OCI-LY1 (cell line): ENCODE measurements at regions not wholly inside any gene's neighbourhood (a gene's known extent, or its start where the extent isn't known, plus 50 kb on each side); places are given as distances from the start of the nearest gene placed in this dataset.

ENCODE experiments used
- H2AFZ ChIP-seq: fragments of 200-600 bp; sonication (generic), shearing (Covaris generic); 2 replicates; pipeline ENCODE4 v1.6.0; 2014; ENCODE audit warnings: antibody characterized with exemption, mild to moderate bottlenecking, low read length
- H3F3A ChIP-seq: fragments of 200-600 bp; sonication (generic), shearing (Covaris generic); 2 replicates; pipeline ENCODE4 v1.6.0; 2014; ENCODE audit warnings: mild to moderate bottlenecking, antibody characterized with exemption, low read length, moderate library complexity; ENCODE audit not compliant: insufficient read depth
- H3K27ac ChIP-seq: fragments of 200-600 bp; sonication (generic); 2 replicates; pipeline ENCODE4 v1.5.1; 2014; ENCODE audit warnings: low read length, mixed run types, mild to moderate bottlenecking, low read depth; ENCODE audit not compliant: poor library complexity, severe bottlenecking
- H3K27me3 ChIP-seq: fragments of 200-600 bp; sonication (generic); 2 replicates; pipeline ENCODE4 v1.6.0; 2014; ENCODE audit warnings: antibody characterized with exemption, mild to moderate bottlenecking, low read length, moderate library complexity; ENCODE audit not compliant: insufficient read depth
- H3K36me3 ChIP-seq: fragments of 200-600 bp; sonication (generic); 2 replicates; pipeline ENCODE4 v1.6.1; 2014; ENCODE audit warnings: mild to moderate bottlenecking, antibody characterized with exemption, low read length, moderate library complexity, mixed read lengths; ENCODE audit not compliant: insufficient read depth
- H3K4me1 ChIP-seq: fragments of 200-600 bp; sonication (generic); 2 replicates; pipeline ENCODE4 v1.5.1; 2014; ENCODE audit warnings: mild to moderate bottlenecking, low read length, moderate library complexity; ENCODE audit not compliant: insufficient read depth, severe bottlenecking
- H3K4me2 ChIP-seq: fragments of 200-600 bp; sonication (generic), shearing (Covaris generic); 2 replicates; pipeline ENCODE4 v1.6.1; 2014; ENCODE audit warnings: low read length
- H3K4me3 ChIP-seq: fragments of 200-600 bp; sonication (generic); 2 replicates; pipeline ENCODE4 v1.5.1; 2014; ENCODE audit warnings: low read length, low read depth, mild to moderate bottlenecking, mixed read lengths; ENCODE audit not compliant: poor library complexity, severe bottlenecking
- H3K79me2 ChIP-seq: fragments of 200-600 bp; shearing (Covaris generic); 2 replicates; pipeline ENCODE4 v1.6.1; 2016; ENCODE audit warnings: mixed run types, low read length, mixed read lengths; ENCODE audit not compliant: insufficient read depth
- H3K9ac ChIP-seq: fragments of 200-600 bp; sonication (generic), shearing (Covaris generic); 2 replicates; pipeline ENCODE4 v1.6.1; 2014; ENCODE audit warnings: mild to moderate bottlenecking, low read length, mixed read lengths
- H3K9me2 ChIP-seq: fragments of 200-600 bp; sonication (generic), shearing (Covaris generic); 2 replicates; pipeline ENCODE4 v1.6.1; 2014; ENCODE audit warnings: low read depth, mild to moderate bottlenecking, low read length, mixed read lengths
- H3K9me3 ChIP-seq: fragments of 200-600 bp; shearing (Covaris generic); 2 replicates; pipeline ENCODE4 v1.6.1; 2014; ENCODE audit warnings: low read length, mixed read lengths
- H4K20me1 ChIP-seq: fragments of 200-600 bp; sonication (generic), shearing (Covaris generic); 2 replicates; pipeline ENCODE4 v1.6.0; 2016; ENCODE audit warnings: mild to moderate bottlenecking, low read length; ENCODE audit not compliant: insufficient read depth
- CTCF ChIP-seq: fragments of 200-600 bp; sonication (generic), shearing (Covaris generic); IDR thresholded peaks from 2 replicates; pipeline ENCODE4 v1.5.1; 2017; ENCODE audit warnings: mild to moderate bottlenecking, antibody characterized with exemption, low read length, moderate library complexity, mixed read lengths
- EZH2 ChIP-seq: fragments of 200-600 bp; sonication (generic), shearing (Covaris generic); IDR thresholded peaks from 2 replicates; pipeline ENCODE4 v1.8.0; 2017; ENCODE audit warnings: borderline replicate concordance, mixed run types, mild to moderate bottlenecking, antibody characterized with exemption, low read length, moderate library complexity, mixed read lengths

- Histone ChIP-seq H3K9me3 (no peaks in the 10 kb centered on the region), H3K27ac (no peak overlapping the region), H4K20me1 (no peaks in the 10 kb centered on the region), H3K79me2 (no peaks in the 10 kb centered on the region), H3F3A (no peaks in the 10 kb centered on the region), H3K27me3 (peaks cover 7% of the 10 kb centered on the region; the same call in 1 of the 2 replicates), H3K4me3 (no peak overlapping the region), H3K36me3 (no peaks in the 10 kb centered on the region), H3K4me2 (no peak overlapping the region), H3K4me1 (no peaks in the 10 kb centered on the region), H2AFZ (no peak overlapping the region), H3K9ac (no peak overlapping the region), H3K9me2 (no peaks in the 10 kb centered on the region)
- TF ChIP-seq CTCF (no peak), EZH2 (no peak)
Observed at GRCh38 chr20:34171640-34172039, 59.6 kb upstream of the EIF2S2 start.

- Histone ChIP-seq H3K79me2 (no peaks in the 10 kb centered on the region), H3K36me3 (no peaks in the 10 kb centered on the region), H3K4me2 (no peak overlapping the region), H4K20me1 (no peaks in the 10 kb centered on the region), H3K27me3 (peaks cover 7% of the 10 kb centered on the region; the same call in 1 of the 2 replicates), H3F3A (no peaks in the 10 kb centered on the region), H2AFZ (no peak overlapping the region), H3K27ac (no peak overlapping the region), H3K9me2 (no peaks in the 10 kb centered on the region), H3K9me3 (no peaks in the 10 kb centered on the region), H3K9ac (no peak overlapping the region), H3K4me3 (no peak overlapping the region), H3K4me1 (no peaks in the 10 kb centered on the region)
- TF ChIP-seq CTCF (no peak), EZH2 (no peak)
Observed at GRCh38 chr20:34172926-34173325, 60.9 kb upstream of the EIF2S2 start.

GRCh38 chr20:34175079-34175478 is 63.0 kb upstream of the EIF2S2 start:
- no peaks in the 10 kb centered on the region for H3K4me1 ChIP-seq
- H2AFZ ChIP-seq, result no peak overlapping the region
- H4K20me1 ChIP-seq, result no peaks in the 10 kb centered on the region
- no peak overlapping the region for H3K4me3 ChIP-seq
- TF ChIP-seq EZH2 (no peak), CTCF (no peak)
- H3K9me3 ChIP-seq, result no peaks in the 10 kb centered on the region
- H3K9me2 ChIP-seq, result no peaks in the 10 kb centered on the region
- no peaks in the 10 kb centered on the region for H3K79me2 ChIP-seq
- no peak overlapping the region for H3K27ac ChIP-seq
- no peaks in the 10 kb centered on the region for H3F3A ChIP-seq
- no peak overlapping the region for H3K4me2 ChIP-seq
- no peak overlapping the region for H3K9ac ChIP-seq
- H3K27me3 ChIP-seq, result peaks cover 13% of the 10 kb centered on the region; the same call in 1 of the 2 replicates
- no peaks in the 10 kb centered on the region for H3K36me3 ChIP-seq
